ENCODE measurements at regions not wholly inside any gene's neighbourhood (a gene's known extent, or its start where the extent isn't known, plus 50 kb on each side); places are given as distances from the start of the nearest gene placed in this dataset.

DNA sequence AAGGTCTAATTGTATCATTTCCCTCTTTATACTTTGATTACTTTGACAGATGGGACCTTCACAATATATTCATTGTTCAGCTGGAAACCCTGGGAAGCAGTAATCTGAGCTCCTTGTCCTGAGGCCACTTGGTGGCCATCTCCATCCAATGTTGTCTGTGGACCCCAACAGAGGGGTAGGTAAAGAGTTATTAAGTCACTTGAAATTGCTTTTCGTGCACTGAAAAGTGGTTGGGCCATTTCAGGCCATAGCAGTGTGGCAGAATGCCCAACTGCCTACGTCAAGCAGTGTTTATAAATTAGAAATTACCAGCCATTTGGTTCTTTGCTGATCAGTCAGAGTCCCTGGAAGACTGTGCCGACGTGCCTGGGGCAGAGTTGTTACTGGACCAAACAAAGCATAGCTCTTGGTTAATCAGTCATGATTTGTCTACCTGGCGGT lies 308.3 kb upstream of the USP25 start:
- Histone ChIP-seq H2BK120ac (ENCODE audit: low read depth, low read length) (no peak overlapping the region), H3K4me1 (ENCODE audit: control insufficient read depth in 2 of 2, insufficient read depth in 1 of 2, low read depth in 1 of 2, low read length in 2 of 2) (peaks cover 25 to 27% of the 10 kb centered on the region in 2 donors), H2AFZ (ENCODE audit: low read length) (no peak overlapping the region), H2AK5ac (ENCODE audit: low read depth, low read length) (no peak overlapping the region), H2BK12ac (ENCODE audit: low read length) (no peak overlapping the region), H3K14ac (ENCODE audit: low read length) (no peak overlapping the region), H3K4me2 (ENCODE audit: insufficient read depth, low read length, poor library complexity, severe bottlenecking) (no peak overlapping the region), H4K8ac (ENCODE audit: low read depth, low read length) (no peak overlapping the region), H3K23ac (ENCODE audit: low read depth, low read length, poor library complexity) (no peak overlapping the region), H3K27me3 (ENCODE audit: control insufficient read depth in 3 of 3, insufficient read depth in 3 of 3, low read depth in 1 of 3, low read length in 3 of 3) (no peaks in the 10 kb centered on the region), H3K4me3 (ENCODE audit: low read length in 2 of 2) (no peak overlapping the region), H3K9ac (ENCODE audit: low read depth, low read length, poor library complexity) (no peak overlapping the region), H3K9me3 (replicated peaks in 1 of 2; ENCODE audit: control insufficient read depth in 2 of 2, insufficient read depth in 1 of 2, low read depth in 1 of 2, low read length in 2 of 2) (peaks cover 0 to 4% of the 10 kb centered on the region in 2 donors), H4K91ac (ENCODE audit: low read depth, low read length, poor library complexity) (no peak overlapping the region), H3K4ac (ENCODE audit: low read length) (no peak overlapping the region), H3K18ac (ENCODE audit: low read length) (no peak overlapping the region), H3K27ac (replicated peaks; ENCODE audit: low read length) (peak overlapping the region; percentile 4), H3K79me1 (ENCODE audit: low read depth, low read length) (no peaks in the 10 kb centered on the region), H3K36me3 (replicated peaks in 1 of 2; ENCODE audit: control insufficient read depth in 2 of 2, insufficient read depth in 2 of 2, low read length in 2 of 2) (no peaks in the 10 kb centered on the region), H2BK15ac (ENCODE audit: low read length) (no peak overlapping the region), H2BK5ac (ENCODE audit: low read length) (no peak overlapping the region)
- no peak for DNase-seq (ENCODE audit: low spot score)
- no CpG with 5 or more reads among the region's 5 CpGs for WGBS, 2 donors (ENCODE audit: extremely low coverage in 2 of 2, insufficient read length in 2 of 2, insufficient replicate concordance in 1 of 2)

DNA sequence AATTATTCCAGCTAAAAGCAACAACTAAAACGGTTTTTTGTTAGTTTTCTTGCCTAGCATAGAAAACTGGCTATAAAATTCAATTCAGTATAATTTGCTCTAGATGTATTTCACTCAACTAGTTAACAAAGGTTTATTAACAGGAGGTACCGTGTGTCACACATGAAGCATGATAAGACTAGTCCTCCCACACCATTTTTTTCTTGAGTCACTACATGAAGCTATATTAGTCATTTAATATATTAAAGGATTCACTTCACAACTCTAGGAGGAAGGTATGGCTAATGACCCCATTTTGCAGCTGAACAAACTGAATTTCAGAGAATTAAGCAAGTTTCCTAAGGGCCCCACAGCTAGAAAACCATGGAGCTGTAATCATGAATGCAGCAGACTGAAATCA lies 307.8 kb upstream of the USP25 start:
- Histone ChIP-seq H3K9ac (ENCODE audit: low read depth, low read length, poor library complexity) (no peak overlapping the region), H2AFZ (ENCODE audit: low read length) (no peak overlapping the region), H3K4me1 (ENCODE audit: control insufficient read depth in 2 of 2, insufficient read depth in 1 of 2, low read depth in 1 of 2, low read length in 2 of 2) (peaks cover 24 to 25% of the 10 kb centered on the region in 2 donors), H2BK5ac (ENCODE audit: low read length) (no peak overlapping the region), H3K14ac (ENCODE audit: low read length) (no peak overlapping the region), H2BK15ac (ENCODE audit: low read length) (no peak overlapping the region), H4K91ac (ENCODE audit: low read depth, low read length, poor library complexity) (no peak overlapping the region), H3K23ac (ENCODE audit: low read depth, low read length, poor library complexity) (no peak overlapping the region), H4K8ac (ENCODE audit: low read depth, low read length) (no peak overlapping the region), H3K9me3 (replicated peaks in 1 of 2; ENCODE audit: control insufficient read depth in 2 of 2, insufficient read depth in 1 of 2, low read depth in 1 of 2, low read length in 2 of 2) (peaks cover 0 to 4% of the 10 kb centered on the region in 2 donors), H2AK5ac (ENCODE audit: low read depth, low read length) (no peak overlapping the region), H3K79me1 (ENCODE audit: low read depth, low read length) (no peaks in the 10 kb centered on the region), H3K4ac (ENCODE audit: low read length) (no peak overlapping the region), H3K27ac (replicated peaks; ENCODE audit: low read length) (no peak overlapping the region), H2BK120ac (ENCODE audit: low read depth, low read length) (no peak overlapping the region), H3K4me2 (ENCODE audit: insufficient read depth, low read length, poor library complexity, severe bottlenecking) (no peak overlapping the region), H3K36me3 (replicated peaks in 1 of 2; ENCODE audit: control insufficient read depth in 2 of 2, insufficient read depth in 2 of 2, low read length in 2 of 2) (no peaks in the 10 kb centered on the region), H3K27me3 (ENCODE audit: control insufficient read depth in 3 of 3, insufficient read depth in 3 of 3, low read depth in 1 of 3, low read length in 3 of 3) (no peaks in the 10 kb centered on the region), H2BK12ac (ENCODE audit: low read length) (no peak overlapping the region), H3K4me3 (ENCODE audit: low read length in 2 of 2) (no peak overlapping the region), H3K18ac (ENCODE audit: low read length) (no peak overlapping the region)
- WGBS, 2 donors (ENCODE audit: extremely low coverage in 2 of 2, insufficient read length in 2 of 2, insufficient replicate concordance in 1 of 2): no CpG with 5 or more reads among the region's 2 CpGs
- no peak for DNase-seq (ENCODE audit: low spot score)

DNA sequence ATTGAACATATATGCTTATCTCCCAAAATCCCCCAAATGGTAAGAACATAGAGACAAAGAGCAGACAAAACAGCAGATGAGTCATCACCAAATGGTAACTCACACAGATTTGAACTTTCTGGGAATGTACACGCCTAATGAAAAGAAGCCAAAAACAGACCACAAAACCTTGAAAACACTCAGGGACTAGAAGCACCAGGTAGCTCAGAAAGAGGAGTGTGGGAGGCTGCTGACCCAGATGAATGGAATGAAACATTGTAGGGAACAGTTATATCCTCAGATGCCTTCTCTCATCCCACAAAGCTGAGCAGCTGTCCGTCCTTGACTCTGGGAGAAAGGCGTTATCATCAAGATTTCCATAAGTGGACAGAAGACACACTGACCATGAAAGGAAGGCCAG lies 307.0 kb upstream of the USP25 start:
- Histone ChIP-seq H2AK5ac (ENCODE audit: low read depth, low read length) (no peak overlapping the region), H3K36me3 (replicated peaks in 1 of 2; ENCODE audit: control insufficient read depth in 2 of 2, insufficient read depth in 2 of 2, low read length in 2 of 2) (no peaks in the 10 kb centered on the region), H3K27ac (replicated peaks; ENCODE audit: low read length) (peak overlapping the region; percentile 62), H3K27me3 (ENCODE audit: control insufficient read depth in 3 of 3, insufficient read depth in 3 of 3, low read depth in 1 of 3, low read length in 3 of 3) (no peaks in the 10 kb centered on the region), H2BK12ac (ENCODE audit: low read length) (no peak overlapping the region), H3K4me2 (ENCODE audit: insufficient read depth, low read length, poor library complexity, severe bottlenecking) (no peak overlapping the region), H3K9me3 (replicated peaks in 1 of 2; ENCODE audit: control insufficient read depth in 2 of 2, insufficient read depth in 1 of 2, low read depth in 1 of 2, low read length in 2 of 2) (peaks cover 0 to 4% of the 10 kb centered on the region in 2 donors), H3K23ac (ENCODE audit: low read depth, low read length, poor library complexity) (no peak overlapping the region), H3K9ac (ENCODE audit: low read depth, low read length, poor library complexity) (no peak overlapping the region), H3K18ac (ENCODE audit: low read length) (no peak overlapping the region), H2BK5ac (ENCODE audit: low read length) (no peak overlapping the region), H4K91ac (ENCODE audit: low read depth, low read length, poor library complexity) (no peak overlapping the region), H3K4me3 (ENCODE audit: low read length in 2 of 2) (no peak overlapping the region), H3K4me1 (ENCODE audit: control insufficient read depth in 2 of 2, insufficient read depth in 1 of 2, low read depth in 1 of 2, low read length in 2 of 2) (peaks cover 24 to 25% of the 10 kb centered on the region in 2 donors), H2BK15ac (ENCODE audit: low read length) (no peak overlapping the region), H3K79me1 (ENCODE audit: low read depth, low read length) (no peaks in the 10 kb centered on the region), H3K14ac (ENCODE audit: low read length) (no peak overlapping the region), H2AFZ (ENCODE audit: low read length) (peak overlapping the region; percentile 63), H2BK120ac (ENCODE audit: low read depth, low read length) (no peak overlapping the region), H4K8ac (ENCODE audit: low read depth, low read length) (no peak overlapping the region), H3K4ac (ENCODE audit: low read length) (no peak overlapping the region)
- no CpG with 5 or more reads among the region's 3 CpGs for WGBS, 2 donors (ENCODE audit: extremely low coverage in 2 of 2, insufficient read length in 2 of 2, insufficient replicate concordance in 1 of 2)
- DNase-seq (ENCODE audit: low spot score): no peak

DNA sequence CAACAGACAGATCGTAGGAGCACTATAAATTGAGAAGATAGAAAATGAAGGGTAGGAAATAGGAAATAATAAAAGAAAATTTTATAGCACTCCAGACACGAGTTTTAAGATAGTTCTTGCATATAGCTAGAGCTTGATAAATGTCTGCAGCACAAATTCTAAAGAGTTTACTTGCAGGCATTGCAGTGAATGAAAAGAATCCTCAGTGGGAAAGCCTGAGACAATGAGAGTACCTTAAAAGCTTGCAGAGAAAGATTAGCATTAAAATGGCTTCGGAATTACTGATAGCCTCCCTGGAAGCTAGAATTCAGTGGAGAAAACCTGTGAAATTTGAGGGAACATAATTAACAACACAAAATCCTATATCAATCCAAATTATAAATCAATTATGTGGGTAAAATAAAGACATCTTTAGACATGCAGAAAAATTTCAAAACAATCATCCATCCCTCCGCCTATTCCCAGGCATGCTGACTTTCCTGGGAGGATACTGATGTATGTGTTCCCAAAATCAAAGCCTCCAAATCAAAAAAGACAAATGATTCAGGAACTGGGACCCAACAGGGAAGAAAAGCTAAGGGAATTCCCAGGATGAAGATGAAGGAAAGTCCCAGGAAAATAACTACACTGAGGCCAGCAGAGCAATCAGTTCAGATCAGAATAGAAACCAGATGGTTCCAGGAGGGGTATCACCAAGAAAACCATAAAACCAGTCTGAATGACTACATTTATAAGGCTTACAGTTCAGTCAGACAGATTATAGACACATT lies 305.9 kb upstream of the USP25 start:
- no peak for DNase-seq (ENCODE audit: low spot score)
- Histone ChIP-seq H3K4ac (ENCODE audit: low read length) (no peak overlapping the region), H3K9ac (ENCODE audit: low read depth, low read length, poor library complexity) (no peak overlapping the region), H4K8ac (ENCODE audit: low read depth, low read length) (no peak overlapping the region), H3K27ac (replicated peaks; ENCODE audit: low read length) (peak overlapping the region; percentile 78), H2BK15ac (ENCODE audit: low read length) (no peak overlapping the region), H3K23ac (ENCODE audit: low read depth, low read length, poor library complexity) (no peak overlapping the region), H2AFZ (ENCODE audit: low read length) (peak overlapping the region; percentile 17), H2BK12ac (ENCODE audit: low read length) (no peak overlapping the region), H3K79me1 (ENCODE audit: low read depth, low read length) (no peaks in the 10 kb centered on the region), H2BK5ac (ENCODE audit: low read length) (no peak overlapping the region), H4K91ac (ENCODE audit: low read depth, low read length, poor library complexity) (no peak overlapping the region), H2BK120ac (ENCODE audit: low read depth, low read length) (no peak overlapping the region), H3K4me2 (ENCODE audit: insufficient read depth, low read length, poor library complexity, severe bottlenecking) (no peak overlapping the region), H3K14ac (ENCODE audit: low read length) (no peak overlapping the region), H3K36me3 (replicated peaks in 1 of 2; ENCODE audit: control insufficient read depth in 2 of 2, insufficient read depth in 2 of 2, low read length in 2 of 2) (no peaks in the 10 kb centered on the region), H2AK5ac (ENCODE audit: low read depth, low read length) (no peak overlapping the region), H3K4me3 (ENCODE audit: low read length in 2 of 2) (no peak overlapping the region), H3K18ac (ENCODE audit: low read length) (no peak overlapping the region), H3K9me3 (replicated peaks in 1 of 2; ENCODE audit: control insufficient read depth in 2 of 2, insufficient read depth in 1 of 2, low read depth in 1 of 2, low read length in 2 of 2) (peaks cover 0 to 4% of the 10 kb centered on the region in 2 donors), H3K4me1 (ENCODE audit: control insufficient read depth in 2 of 2, insufficient read depth in 1 of 2, low read depth in 1 of 2, low read length in 2 of 2) (peaks cover 23 to 24% of the 10 kb centered on the region in 2 donors), H3K27me3 (ENCODE audit: control insufficient read depth in 3 of 3, insufficient read depth in 3 of 3, low read depth in 1 of 3, low read length in 3 of 3) (no peaks in the 10 kb centered on the region)
- WGBS, 2 donors (ENCODE audit: extremely low coverage in 2 of 2, insufficient read length in 2 of 2, insufficient replicate concordance in 1 of 2): no CpG with 5 or more reads among the region's 4 CpGs
